GM21717 (cell line): ENCODE measurements at regions not wholly inside any gene's neighbourhood (a gene's known extent, or its start where the extent isn't known, plus 50 kb on each side); places are given as distances from the start of the nearest gene placed in this dataset.

Experiments used
- ATAC-seq: cut with Tn5 transposase; IDR thresholded peaks from one replicate; pipeline ENCODE4 v1.9.1; 2021; ENCODE audit warnings: mild to moderate bottlenecking, moderate library complexity; ENCODE audit not compliant: unreplicated experiment

DNA sequence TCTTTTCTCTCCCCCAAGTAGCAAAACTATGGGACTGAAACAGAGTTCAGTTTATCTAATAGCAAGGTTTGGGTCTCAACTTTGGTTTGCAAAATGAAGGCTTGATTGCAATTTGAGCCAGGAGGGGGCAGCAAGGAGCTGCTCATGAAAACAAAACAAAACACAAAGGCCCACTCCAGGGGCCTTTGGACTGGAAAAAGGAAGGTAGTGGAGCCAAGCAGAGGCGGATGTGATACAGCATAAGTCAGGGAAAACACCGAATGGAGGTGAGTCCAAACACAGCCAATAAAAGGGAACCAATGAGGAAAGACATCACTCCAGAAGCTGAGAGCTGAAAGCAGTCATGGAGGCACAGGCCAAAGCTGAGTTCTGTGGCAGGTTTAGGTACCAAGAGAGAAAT is 799.7 kb upstream of the ACVR2A start:
- ATAC-seq, result peak; percentile 74

DNA sequence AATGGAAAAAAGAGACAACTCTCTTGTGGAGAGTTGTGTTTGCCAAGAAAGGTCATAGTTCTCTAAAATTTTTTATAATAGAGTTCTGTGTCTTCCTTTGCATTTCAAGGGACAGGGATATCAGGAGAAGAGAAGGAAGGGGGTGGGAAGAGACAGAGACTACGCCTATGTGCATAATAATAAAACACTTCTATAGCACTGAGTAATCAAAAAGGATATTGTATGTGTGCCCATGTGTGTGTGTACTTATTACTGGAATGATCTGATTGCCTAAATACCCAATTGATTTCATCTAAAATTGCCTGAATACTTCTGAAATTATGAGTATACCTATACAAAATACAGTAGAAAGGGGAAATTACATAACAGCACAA is 803.7 kb upstream of the ACVR2A start:
- no peak for ATAC-seq

- ATAC-seq, result no peak
Observed at GRCh38 chr2:147040298-147041120, 804.3 kb upstream of the ACVR2A start.

- ATAC-seq, result no peak
Observed at GRCh38 chr2:147037048-147037447, 807.8 kb upstream of the ACVR2A start.

DNA sequence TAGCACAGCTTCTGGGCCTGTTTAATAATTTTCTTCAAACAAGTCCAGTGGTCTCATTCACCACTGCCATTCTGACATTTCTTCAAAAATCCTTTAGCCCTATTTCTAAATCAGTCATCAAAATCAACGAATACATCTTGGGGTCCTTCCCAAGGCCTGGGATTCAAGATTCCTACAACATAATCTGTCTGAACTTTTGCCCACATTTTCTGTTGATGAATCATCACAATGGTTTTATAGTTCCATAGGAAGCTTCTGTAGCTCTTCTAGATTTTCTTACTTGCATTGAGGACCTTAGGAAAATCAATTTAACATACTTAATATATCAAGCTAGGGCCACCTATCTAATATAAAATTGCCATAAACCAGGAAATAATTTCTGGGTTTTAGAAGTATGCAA is 811.8 kb upstream of the ACVR2A start:
- ATAC-seq, result no peak

DNA sequence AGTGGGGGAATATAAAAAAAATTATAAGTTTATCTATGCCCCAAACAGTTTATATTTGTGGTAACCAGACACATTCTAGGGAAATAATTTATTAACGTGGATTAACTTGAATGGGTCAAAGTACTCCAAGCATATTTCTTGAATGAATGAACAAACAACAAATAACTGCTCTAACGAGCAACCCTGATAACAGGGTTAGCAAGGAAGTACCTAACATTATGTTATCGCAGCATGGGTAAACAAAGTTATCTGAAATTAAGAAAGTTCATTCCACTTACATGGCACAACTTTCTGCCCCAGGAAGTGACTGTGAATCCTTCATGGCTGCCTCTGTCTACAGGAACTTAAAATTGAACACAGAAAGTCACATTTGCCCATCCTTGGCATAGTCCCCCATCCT is 812.9 kb upstream of the ACVR2A start:
- ATAC-seq, result no peak

DNA sequence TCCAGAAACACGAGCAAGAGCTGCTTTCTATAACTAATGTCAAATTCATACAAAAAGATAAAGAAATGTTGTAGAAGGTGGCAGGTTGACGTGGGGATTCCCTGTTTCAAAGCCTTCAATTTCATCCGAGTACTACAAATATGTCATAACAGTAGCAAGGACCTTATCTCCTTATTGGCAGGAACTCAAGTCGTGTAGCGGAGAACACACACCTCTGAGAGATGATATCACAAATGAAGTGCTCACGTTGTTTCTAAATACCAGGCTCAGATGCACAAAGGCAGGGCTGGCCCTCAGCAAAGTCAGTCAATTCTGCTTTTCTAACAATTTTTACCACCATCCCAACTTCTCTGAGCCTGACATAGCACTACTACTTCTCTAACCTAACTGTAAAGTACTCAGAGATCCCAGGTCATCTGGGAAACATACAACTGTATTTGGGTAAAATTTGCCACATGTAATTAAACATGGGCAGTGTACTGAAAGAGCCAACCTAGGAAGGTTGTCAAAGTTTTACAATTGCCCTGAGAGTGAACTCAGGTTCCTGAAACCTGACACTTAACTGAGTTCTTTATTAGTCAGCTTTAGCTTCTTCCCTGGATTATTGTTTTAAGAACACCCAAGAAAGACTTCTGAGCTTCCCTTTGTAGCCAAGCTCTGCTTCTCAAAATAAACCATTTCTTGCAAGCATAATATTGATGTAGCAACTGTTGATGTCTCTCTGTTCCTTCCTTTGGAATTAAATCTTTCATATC is 813.7 kb upstream of the ACVR2A start:
- ATAC-seq, result no peak

DNA sequence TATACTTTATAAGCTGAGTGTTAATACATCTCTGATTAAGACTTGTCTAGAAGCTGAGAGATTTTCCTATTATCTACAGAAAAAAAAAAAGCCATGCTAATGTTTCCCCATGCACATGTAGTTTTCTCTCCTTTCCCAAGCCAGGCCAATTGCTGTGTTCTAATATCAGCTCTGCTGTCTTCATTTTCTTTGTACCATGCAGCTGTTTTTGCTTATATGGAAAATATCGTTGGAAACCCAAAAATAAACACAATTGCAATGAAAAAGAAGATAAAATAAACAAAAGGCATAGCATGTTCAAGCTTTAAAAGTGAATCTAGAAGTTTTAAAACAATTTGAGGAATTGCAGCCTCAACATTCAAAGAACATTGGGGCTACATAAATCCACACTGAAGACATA is 817.4 kb upstream of the ACVR2A start:
- ATAC-seq, result no peak

- no peak for ATAC-seq
Observed at GRCh38 chr2:147026664-147027295, 818.0 kb upstream of the ACVR2A start.

DNA sequence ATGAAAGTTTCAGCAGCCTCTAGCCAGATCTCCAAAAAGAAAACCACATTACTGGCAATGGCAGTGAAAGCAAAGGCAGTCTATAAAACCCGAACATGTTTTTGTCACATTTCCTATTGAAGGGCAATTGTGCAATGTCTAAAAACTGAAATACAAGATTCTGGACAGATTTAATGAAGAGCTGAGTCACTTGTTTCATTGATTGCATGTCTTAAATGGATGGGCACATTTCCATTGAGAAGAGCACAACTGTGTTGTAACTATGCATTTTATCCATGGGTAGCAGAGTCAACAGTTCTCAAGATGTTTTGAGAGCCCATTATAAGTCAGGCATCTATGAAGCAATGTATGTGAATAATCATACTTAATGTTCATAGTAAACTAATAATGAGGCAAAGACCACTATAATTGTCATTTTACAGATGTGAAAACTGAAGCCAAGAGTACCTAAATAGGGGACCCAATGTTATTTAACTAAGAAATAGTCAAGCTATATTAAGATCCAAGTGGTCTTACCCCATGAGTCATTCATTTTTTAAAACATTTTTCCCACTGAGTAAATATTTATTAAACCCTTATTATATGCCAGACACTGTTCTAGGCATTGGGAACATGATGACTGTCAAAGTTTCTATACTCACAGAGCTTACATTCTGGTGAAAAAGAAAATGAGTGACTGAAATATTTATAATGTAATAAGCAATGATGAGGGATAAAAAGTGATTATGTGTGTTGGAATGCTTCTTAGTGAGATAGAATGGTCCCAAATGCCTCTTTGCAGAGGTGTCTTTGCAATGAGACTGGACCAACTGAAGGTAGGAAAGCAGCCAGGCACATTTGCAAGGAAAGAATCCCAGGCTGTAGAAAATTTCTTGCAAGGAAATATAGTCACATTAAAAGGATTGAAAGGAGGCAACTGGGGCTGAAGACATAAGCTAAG is 818.9 kb upstream of the ACVR2A start:
- no peak for ATAC-seq

DNA sequence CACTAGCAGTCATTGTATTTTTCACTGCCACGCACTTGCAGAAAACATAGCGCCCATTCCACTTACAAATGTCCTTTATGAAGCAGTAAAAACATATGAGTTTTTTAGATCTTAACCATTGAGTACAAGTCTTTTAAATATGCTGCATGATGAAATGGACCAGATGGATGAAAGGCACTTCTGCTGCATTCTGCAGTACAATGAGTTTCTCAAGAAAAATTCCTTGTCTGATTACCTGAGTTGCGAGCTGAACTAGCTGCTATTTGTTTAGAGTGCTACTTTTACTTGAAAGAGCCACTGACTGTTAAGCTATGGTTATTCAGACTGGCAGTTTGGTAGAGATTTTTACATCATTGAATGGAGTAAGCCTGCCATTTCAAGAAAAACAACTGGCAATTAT is 825.5 kb upstream of the ACVR2A start:
- no peak for ATAC-seq

DNA sequence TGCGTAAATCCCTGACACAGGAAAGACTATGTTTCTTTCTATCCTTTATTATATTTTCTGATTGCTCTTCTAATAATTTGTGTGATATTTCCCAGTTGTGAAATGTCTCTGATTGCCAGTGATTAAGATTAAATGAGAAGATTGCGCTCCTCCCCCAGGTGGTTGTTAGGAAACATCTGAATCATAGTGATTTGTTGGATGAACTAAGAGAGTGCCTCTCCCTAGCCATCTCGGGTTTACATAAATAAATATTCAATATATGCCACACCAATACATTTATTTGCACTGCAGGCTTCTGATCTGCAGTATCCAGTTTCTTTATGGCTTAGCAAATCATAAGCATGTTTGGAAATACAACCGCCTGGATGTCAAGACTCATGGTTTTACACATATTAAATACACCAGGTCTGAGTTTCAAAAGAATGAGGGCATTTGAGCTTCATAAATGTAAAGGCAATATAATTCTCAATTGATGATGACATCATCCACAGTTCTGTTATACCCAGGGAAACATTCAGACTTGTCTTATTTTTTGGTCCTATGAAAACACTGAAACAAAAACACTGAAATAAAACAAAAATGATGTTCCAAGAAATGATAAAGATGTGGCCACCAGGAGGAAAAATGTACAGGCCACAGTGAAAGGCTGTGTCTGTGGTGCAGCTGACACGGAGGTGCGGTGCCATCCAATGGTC is 826.7 kb upstream of the ACVR2A start:
- ATAC-seq, result no peak

- no peak for ATAC-seq
Observed at GRCh38 chr2:147016181-147016580, 828.6 kb upstream of the ACVR2A start.

DNA sequence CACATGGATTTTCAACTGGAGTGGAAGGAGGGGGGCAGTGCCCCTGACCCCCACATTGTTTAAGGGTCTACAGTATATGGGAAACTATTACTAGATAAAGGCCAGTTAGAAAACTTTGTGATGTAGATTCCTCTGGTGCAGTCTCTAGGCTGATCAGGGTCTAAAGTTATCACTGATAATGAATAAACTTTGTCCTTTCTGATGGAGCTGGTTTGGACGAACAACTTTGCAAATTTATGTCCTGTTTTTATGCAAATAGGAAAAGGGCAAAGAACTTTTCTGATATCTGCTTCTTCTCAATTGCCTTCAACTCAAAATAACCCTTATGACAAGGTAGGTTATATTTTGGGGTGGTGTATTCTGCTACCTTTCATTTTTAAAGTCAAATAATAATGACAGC is 829.2 kb upstream of the ACVR2A start:
- no peak for ATAC-seq

GRCh38 chr2:147013696-147014392 is 831.0 kb upstream of the ACVR2A start:
- ATAC-seq, result no peak

DNA sequence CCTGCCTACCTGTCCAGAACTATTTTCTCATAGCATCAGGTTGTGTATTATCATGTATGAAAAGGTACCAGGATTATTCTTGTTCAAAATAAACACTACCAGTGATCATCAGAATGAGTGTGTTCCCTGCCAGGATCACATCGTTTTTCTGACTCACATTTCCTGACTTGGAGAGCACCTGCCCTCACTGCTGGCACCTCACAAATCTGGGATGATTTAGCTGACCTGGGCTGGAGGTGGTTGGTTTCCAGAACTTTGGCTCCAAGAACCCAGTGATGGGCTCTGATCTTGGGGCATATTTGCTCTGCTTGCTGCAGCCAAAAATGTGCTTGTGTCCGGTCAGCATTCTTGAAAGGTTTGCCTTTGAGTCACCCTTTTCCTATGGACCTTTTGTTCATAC is 836.3 kb upstream of the ACVR2A start:
- no peak for ATAC-seq

GRCh38 chr2:147006736-147007141 is 838.1 kb upstream of the ACVR2A start:
- no peak for ATAC-seq

- ATAC-seq, result no peak
Observed at GRCh38 chr2:147003081-147003480, 841.7 kb upstream of the ACVR2A start.

DNA sequence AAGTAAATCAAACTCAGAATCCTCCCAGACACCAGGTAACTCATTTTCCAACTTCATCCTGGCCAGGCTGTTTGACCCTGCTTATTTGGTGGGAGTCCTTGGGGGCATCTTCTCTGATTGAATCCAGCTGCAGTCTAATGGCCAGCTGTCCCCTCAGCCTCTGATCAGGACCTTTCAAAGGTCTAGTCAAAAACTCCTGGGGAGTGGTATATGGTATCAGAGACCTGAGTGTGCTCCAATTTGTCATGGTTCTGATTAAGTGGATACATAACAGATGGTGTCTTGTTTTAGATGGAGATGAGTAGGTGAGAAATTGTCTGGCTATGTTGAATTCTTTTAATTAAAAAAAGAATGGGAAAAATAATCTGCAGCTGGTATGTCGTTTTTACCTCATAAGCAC is 842.6 kb upstream of the ACVR2A start:
- no peak for ATAC-seq

DNA sequence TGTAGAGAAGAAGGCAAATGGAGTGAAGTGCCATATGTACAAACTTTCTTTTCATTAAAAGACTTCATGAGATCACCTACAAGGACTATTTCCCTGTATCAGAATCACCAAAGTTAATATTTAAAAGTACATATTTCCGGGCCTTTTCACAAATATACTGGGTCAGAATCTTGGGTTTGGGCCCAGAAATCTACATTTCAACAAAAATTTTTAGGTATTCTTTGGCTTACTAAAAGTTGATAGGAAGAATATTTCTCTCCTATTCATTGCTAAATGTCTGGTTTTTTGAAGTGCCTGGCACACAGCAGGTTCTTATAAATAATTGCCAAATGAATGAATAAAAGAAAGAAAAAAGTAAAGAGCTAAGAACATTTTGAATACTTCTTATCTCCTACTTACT is 843.8 kb upstream of the ACVR2A start:
- no peak for ATAC-seq
